SK-N-SH (cell line): ENCODE measurements at regions not wholly inside any gene's neighbourhood (a gene's known extent, or its start where the extent isn't known, plus 50 kb on each side); places are given as distances from the start of the nearest gene placed in this dataset.

Source experiments
- CTCF ChIP-seq: fragments of 200-600 bp; sonication (generic); IDR thresholded peaks from 2 replicates; pipeline ENCODE4 v1.6.1; 2017; ENCODE audit warnings: antibody characterized with exemption, mild to moderate bottlenecking, moderate library complexity
- NRF1 ChIP-seq: IDR thresholded peaks from 2 replicates; pipeline ENCODE4 v1.6.1; 2012; ENCODE audit warnings: low read depth, mild to moderate bottlenecking, low read length
- RCOR1 ChIP-seq: fragments of 150-350 bp; IDR thresholded peaks from 2 replicates; pipeline ENCODE4 v1.6.1; 2017; ENCODE audit warnings: antibody characterized with exemption, low read length
- RFX5 ChIP-seq: IDR thresholded peaks from 2 replicates; pipeline ENCODE4 v1.6.1; 2012; ENCODE audit warnings: mild to moderate bottlenecking, improper control_type of control experiment, low read length
- TAF1 ChIP-seq: IDR thresholded peaks from 2 replicates; pipeline ENCODE4 v1.6.1; 2012; ENCODE audit warnings: low read depth, mild to moderate bottlenecking, low read length, moderate library complexity, borderline replicate concordance

DNA sequence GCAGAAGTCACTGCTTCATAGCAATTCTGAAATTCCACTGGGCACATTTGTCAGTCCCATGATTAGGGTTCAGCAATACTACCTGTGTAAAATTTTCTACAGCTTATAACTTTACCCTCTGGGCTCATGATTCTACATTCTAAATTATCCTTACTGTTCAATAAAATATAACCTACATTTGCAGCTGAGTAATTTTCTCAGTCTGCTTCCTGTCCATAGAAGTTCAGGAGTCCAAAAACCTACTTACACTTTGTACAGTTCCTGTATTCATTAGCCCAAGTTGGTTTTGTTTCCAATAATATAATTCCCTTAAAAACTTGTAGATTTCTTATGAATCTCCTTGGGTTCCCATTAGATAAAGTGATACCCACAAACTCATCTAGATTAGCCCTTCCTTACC is 295.3 kb downstream of the SP3 start:
- TF ChIP-seq CTCF (no peak), NRF1 (no peak), RCOR1 (no peak), RFX5 (no peak), TAF1 (no peak)
